ENCODE measurements at regions not wholly inside any gene's neighbourhood (a gene's known extent, or its start where the extent isn't known, plus 50 kb on each side); places are given as distances from the start of the nearest gene placed in this dataset.
"Not testable (repeated sequence)": the region's sequence is repeated elsewhere in the genome, so short reads cannot be mapped to it uniquely, and the experiment has no call there.

- Mint-ChIP-seq H3K36me3 (ENCODE audit: unreplicated experiment) (no peaks in the 10 kb centered on the region), H3K9me3 (ENCODE audit: unreplicated experiment) (no peaks in the 10 kb centered on the region), H3K27ac (ENCODE audit: unreplicated experiment) (peak overlapping the region; percentile 20), H3K27me3 (ENCODE audit: unreplicated experiment) (no peaks in the 10 kb centered on the region), H3K4me3 (ENCODE audit: unreplicated experiment) (no peak overlapping the region), H3K4me1 (ENCODE audit: unreplicated experiment) (peaks cover 18% of the 10 kb centered on the region)
- no peak for TF ChIP-seq CTCF (IDR thresholded peaks at IDR 0.05)
- no peak for DNase-seq (ENCODE audit: extremely low spot score, unreplicated experiment)
Observed at GRCh38 chr4:10783351-10783750, 98.8 kb upstream of the CLNK start.

- DNase-seq (ENCODE audit: extremely low spot score, unreplicated experiment), result no peak
- H3K9me3 Mint-ChIP-seq (ENCODE audit: unreplicated experiment), result no peaks in the 10 kb centered on the region
- no peak for TF ChIP-seq CTCF (IDR thresholded peaks at IDR 0.05)
- H3K36me3 Mint-ChIP-seq (ENCODE audit: unreplicated experiment), result no peaks in the 10 kb centered on the region
- no peaks in the 10 kb centered on the region for H3K27me3 Mint-ChIP-seq (ENCODE audit: unreplicated experiment)
- H3K27ac Mint-ChIP-seq (ENCODE audit: unreplicated experiment), result no peak overlapping the region
- peaks cover 18% of the 10 kb centered on the region for H3K4me1 Mint-ChIP-seq (ENCODE audit: unreplicated experiment)
- H3K4me3 Mint-ChIP-seq (ENCODE audit: unreplicated experiment), result no peak overlapping the region
Observed at GRCh38 chr4:10781805-10782204, 97.2 kb upstream of the CLNK start.

- not testable (repeated sequence) for DNase-seq (ENCODE audit: extremely low spot score, unreplicated experiment); H3K36me3 Mint-ChIP-seq (ENCODE audit: unreplicated experiment); H3K4me3 Mint-ChIP-seq (ENCODE audit: unreplicated experiment); H3K27ac Mint-ChIP-seq (ENCODE audit: unreplicated experiment); H3K27me3 Mint-ChIP-seq (ENCODE audit: unreplicated experiment); H3K9me3 Mint-ChIP-seq (ENCODE audit: unreplicated experiment)
- peaks cover 18% of the 10 kb centered on the region for H3K4me1 Mint-ChIP-seq (ENCODE audit: unreplicated experiment)
Observed at GRCh38 chr4:10780803-10781202, 96.2 kb upstream of the CLNK start.

- not testable (repeated sequence) for DNase-seq (ENCODE audit: extremely low spot score, unreplicated experiment); H3K27ac Mint-ChIP-seq (ENCODE audit: unreplicated experiment); H3K4me3 Mint-ChIP-seq (ENCODE audit: unreplicated experiment); H3K36me3 Mint-ChIP-seq (ENCODE audit: unreplicated experiment); H3K27me3 Mint-ChIP-seq (ENCODE audit: unreplicated experiment)
- H3K4me1 Mint-ChIP-seq (ENCODE audit: unreplicated experiment), result peaks cover 16% of the 10 kb centered on the region
- peaks cover 14% of the 10 kb centered on the region for H3K9me3 Mint-ChIP-seq (ENCODE audit: unreplicated experiment)
Observed at GRCh38 chr4:10775132-10775531, 90.6 kb upstream of the CLNK start.

- Mint-ChIP-seq H3K4me1 (ENCODE audit: unreplicated experiment) (peaks cover 16% of the 10 kb centered on the region), H3K36me3 (ENCODE audit: unreplicated experiment) (peaks cover 6% of the 10 kb centered on the region), H3K27me3 (ENCODE audit: unreplicated experiment) (no peaks in the 10 kb centered on the region), H3K4me3 (ENCODE audit: unreplicated experiment) (no peak overlapping the region), H3K27ac (ENCODE audit: unreplicated experiment) (peak overlapping the region; percentile 83), H3K9me3 (ENCODE audit: unreplicated experiment) (peaks cover 14% of the 10 kb centered on the region)
- DNase-seq (ENCODE audit: extremely low spot score, unreplicated experiment), result no peak
- TF ChIP-seq CTCF (IDR thresholded peaks at IDR 0.05), result no peak
Observed at GRCh38 chr4:10773656-10774055, 89.1 kb upstream of the CLNK start.

- DNase-seq (ENCODE audit: extremely low spot score, unreplicated experiment), result no peak
- no peak for TF ChIP-seq CTCF (IDR thresholded peaks at IDR 0.05)
- Mint-ChIP-seq H3K4me1 (ENCODE audit: unreplicated experiment) (peaks cover 16% of the 10 kb centered on the region), H3K9me3 (ENCODE audit: unreplicated experiment) (peaks cover 14% of the 10 kb centered on the region), H3K4me3 (ENCODE audit: unreplicated experiment) (no peak overlapping the region), H3K27ac (ENCODE audit: unreplicated experiment) (peak overlapping the region; percentile 83), H3K27me3 (ENCODE audit: unreplicated experiment) (no peaks in the 10 kb centered on the region), H3K36me3 (ENCODE audit: unreplicated experiment) (peaks cover 6% of the 10 kb centered on the region)
Observed at GRCh38 chr4:10773010-10773409, 88.4 kb upstream of the CLNK start.
